H9 (cell line): ENCODE measurements at regions not wholly inside any gene's neighbourhood (a gene's known extent, or its start where the extent isn't known, plus 50 kb on each side); places are given as distances from the start of the nearest gene placed in this dataset.

ENCODE experiments used
- DNase-seq: peaks from one replicate; pipeline ENCODE4 v3.0.0-alpha.2; 2017
- H2AFZ ChIP-seq: one replicate; pipeline ENCODE4 v1.6.1; 2013; ENCODE audit warnings: mild to moderate bottlenecking, low read length, control low read depth, moderate library complexity
- H2AK5ac ChIP-seq: 2 replicates; pipeline ENCODE4 v1.6.1; 2013; ENCODE audit warnings: low read length, control low read depth, mixed read lengths; ENCODE audit not compliant: insufficient read length
- H2BK120ac ChIP-seq: one replicate; pipeline ENCODE4 v1.6.1; 2013; ENCODE audit warnings: low read depth, mild to moderate bottlenecking, low read length, control low read depth, inconsistent platforms; ENCODE audit not compliant: poor library complexity, severe bottlenecking
- H2BK12ac ChIP-seq: 2 replicates; pipeline ENCODE4 v1.6.1; 2013; ENCODE audit warnings: low read length, control low read depth, mixed read lengths, low read depth; ENCODE audit not compliant: insufficient read length
- H2BK15ac ChIP-seq: 2 replicates; pipeline ENCODE4 v1.6.1; 2013; ENCODE audit warnings: low read depth, low read length, control low read depth
- H2BK20ac ChIP-seq: one replicate; pipeline ENCODE4 v1.6.1; 2013; ENCODE audit warnings: low read depth, mild to moderate bottlenecking, low read length, control low read depth, inconsistent platforms; ENCODE audit not compliant: poor library complexity, severe bottlenecking
- H2BK5ac ChIP-seq: 2 replicates; pipeline ENCODE4 v1.6.1; 2013; ENCODE audit warnings: low read length, control low read depth, mixed read lengths; ENCODE audit not compliant: insufficient read length
- H3K14ac ChIP-seq: 2 replicates; pipeline ENCODE4 v1.6.1; 2013; ENCODE audit warnings: low read length, control low read depth; ENCODE audit not compliant: insufficient read depth
- H3K18ac ChIP-seq: 2 replicates; pipeline ENCODE4 v1.6.1; 2013; ENCODE audit warnings: low read depth, mild to moderate bottlenecking, mixed read lengths, low read length, control low read depth; ENCODE audit not compliant: insufficient read length
- H3K23ac ChIP-seq: 2 replicates; pipeline ENCODE4 v1.6.1; 2013; ENCODE audit warnings: low read length, control low read depth, mixed read lengths, low read depth; ENCODE audit not compliant: insufficient read length
- H3K23me2 ChIP-seq: 2 replicates; pipeline ENCODE4 v1.6.1; 2013; ENCODE audit warnings: low read depth, mild to moderate bottlenecking, mixed read lengths, low read length, control low read depth; ENCODE audit not compliant: insufficient read length, poor library complexity, severe bottlenecking
- H3K27ac ChIP-seq: 2 replicates; pipeline ENCODE4 v1.5.1; 2013; ENCODE audit warnings: low read length, control low read depth, mixed read lengths, low read depth; ENCODE audit not compliant: insufficient read length
- H3K27me3 ChIP-seq: 2 replicates; pipeline ENCODE4 v1.6.1; 2013; ENCODE audit warnings: low read length, control low read depth, inconsistent platforms; ENCODE audit not compliant: insufficient read depth
- H3K4ac ChIP-seq: 2 replicates; pipeline ENCODE4 v1.6.1; 2013; ENCODE audit warnings: low read depth, mild to moderate bottlenecking, control low read depth, inconsistent platforms, low read length, moderate library complexity
- H3K4me1 ChIP-seq: 2 replicates; pipeline ENCODE4 v1.6.1; 2013; ENCODE audit warnings: low read length, control low read depth, inconsistent platforms; ENCODE audit not compliant: insufficient read depth
- H3K4me2 ChIP-seq: 2 replicates; pipeline ENCODE4 v1.6.1; 2013; ENCODE audit warnings: low read length, control low read depth, mixed read lengths; ENCODE audit not compliant: insufficient read length, insufficient read depth
- H3K56ac ChIP-seq: 2 replicates; pipeline ENCODE4 v1.6.1; 2013; ENCODE audit warnings: low read depth, mild to moderate bottlenecking, mixed read lengths, low read length, control low read depth; ENCODE audit not compliant: insufficient read length
- H3K79me1 ChIP-seq: 2 replicates; pipeline ENCODE4 v1.6.1; 2013; ENCODE audit warnings: low read depth, mild to moderate bottlenecking, moderate library complexity, low read length, control low read depth, inconsistent platforms; ENCODE audit not compliant: insufficient read depth, poor library complexity, severe bottlenecking
- H3K79me2 ChIP-seq: 2 replicates; pipeline ENCODE4 v1.6.1; 2013; ENCODE audit warnings: low read length, control low read depth, inconsistent platforms; ENCODE audit not compliant: insufficient read depth
- H3K9ac ChIP-seq: 2 replicates; pipeline ENCODE4 v1.6.1; 2013; ENCODE audit warnings: low read length, control low read depth, mixed read lengths; ENCODE audit not compliant: insufficient read length; ENCODE audit errors: extremely low read depth
- H3K9me3 ChIP-seq: one replicate; pipeline ENCODE4 v1.6.1; 2013; ENCODE audit warnings: low read depth, low read length, inconsistent platforms; ENCODE audit not compliant: control insufficient read depth
- H3T11ph ChIP-seq: one replicate; pipeline ENCODE4 v1.6.1; 2013; ENCODE audit warnings: mild to moderate bottlenecking, low read length, control low read depth, inconsistent platforms
- H4K20me1 ChIP-seq: one replicate; pipeline ENCODE4 v1.6.1; 2013; ENCODE audit not compliant: control insufficient read depth, insufficient read length, insufficient read depth
- H4K5ac ChIP-seq: 2 replicates; pipeline ENCODE4 v1.6.1; 2013; ENCODE audit warnings: low read depth, mild to moderate bottlenecking, mixed read lengths, low read length, control low read depth; ENCODE audit not compliant: insufficient read length
- H4K8ac ChIP-seq: replicated peaks from 2 replicates; pipeline ENCODE4 v1.6.1; 2013; ENCODE audit warnings: low read length, control low read depth, mixed read lengths, low read depth; ENCODE audit not compliant: insufficient read length
- H4K91ac ChIP-seq: 2 replicates; pipeline ENCODE4 v1.6.1; 2013; ENCODE audit warnings: low read depth, mild to moderate bottlenecking, moderate library complexity, mixed read lengths, low read length, control low read depth; ENCODE audit not compliant: insufficient read length
- H3K27ac Mint-ChIP-seq, 3 experiments: 2 replicates in 2 of 3; 3 replicates in 1 of 3; pipeline ENCODE4 v1.8.0; 2020 to 2021; ENCODE audit warnings: mixed read lengths in 3 of 3, mild to moderate bottlenecking in 1 of 3, moderate library complexity in 1 of 3
- H3K27me3 Mint-ChIP-seq: 2 replicates; pipeline ENCODE4 v1.8.0; 2021; ENCODE audit warnings: low read depth, mild to moderate bottlenecking, moderate library complexity, mixed read lengths
- H3K36me3 Mint-ChIP-seq, 3 experiments: 2 replicates in 2 of 3; 3 replicates in 1 of 3; pipeline ENCODE4 v1.8.0; 2020 to 2021; ENCODE audit warnings: low read depth in 3 of 3, mixed read lengths in 3 of 3; ENCODE audit not compliant: insufficient read depth in 1 of 3
- H3K4me1 Mint-ChIP-seq, 2 experiments: 2 replicates each; pipeline ENCODE4 v1.8.0; 2020; ENCODE audit warnings: mixed read lengths in 2 of 2
- H3K4me3 Mint-ChIP-seq, 2 experiments: 2 replicates in 1 of 2; 3 replicates in 1 of 2; pipeline ENCODE4 v1.8.0; 2020 to 2021; ENCODE audit warnings: mild to moderate bottlenecking in 2 of 2, mixed read lengths in 2 of 2, moderate library complexity in 1 of 2
- H3K9me3 Mint-ChIP-seq, 2 experiments: 2 replicates in 1 of 2; 3 replicates in 1 of 2; pipeline ENCODE4 v1.8.0; 2020; ENCODE audit warnings: mild to moderate bottlenecking in 2 of 2, mixed read lengths in 2 of 2, moderate library complexity in 1 of 2
- WGBS: extraction: QIAGEN DNeasy Blood & Tissue Kit; methylation state at CpG from one replicate; pipeline ENCODE4 v1.1.7; 2013; ENCODE audit warnings: missing lambda C conversion rate, low lambda C conversion rate, mixed read lengths; ENCODE audit not compliant: insufficient read length; ENCODE audit errors: extremely low coverage; 5-methylcytosine and 5-hydroxymethylcytosine counted together
- TF ChIP-seq, protein P1 (sequence below): fragments of 200-600 bp; sonication (generic); conservative IDR thresholded peaks from 3 replicates; pipeline ENCODE4 v1.8.0; 2021; ENCODE audit warnings: antibody characterized with exemption, mild to moderate bottlenecking

DNA sequence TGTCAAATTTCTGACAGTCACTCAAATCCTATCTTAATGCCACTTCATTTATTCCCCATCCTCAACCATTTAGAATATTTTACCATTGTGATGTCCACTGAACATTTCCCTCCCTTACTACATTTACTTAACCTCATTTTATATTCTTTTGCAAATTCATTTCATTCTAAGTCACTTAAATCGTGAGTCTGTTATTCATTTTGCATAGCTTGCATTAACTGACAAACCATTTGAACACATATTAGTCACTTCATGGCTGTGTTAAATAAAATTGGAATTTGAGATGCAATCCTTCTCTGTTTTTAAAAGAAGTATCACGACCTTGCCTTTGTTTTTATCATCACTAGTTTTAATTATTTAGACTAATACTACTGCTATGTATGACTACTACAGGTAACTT lies 199.4 kb upstream of the COL11A1 start:
- H2BK20ac ChIP-seq, result no peak overlapping the region
- H3K23ac ChIP-seq, result no peak overlapping the region
- H3K27me3 Mint-ChIP-seq, result no peaks in the 10 kb centered on the region
- H2BK120ac ChIP-seq, result no peak overlapping the region
- no peaks in the 10 kb centered on the region for H3K36me3 Mint-ChIP-seq
- H3K56ac ChIP-seq, result no peak overlapping the region
- no peaks in the 10 kb centered on the region for H3K4me1 ChIP-seq
- no peak overlapping the region for H3K4me3 Mint-ChIP-seq
- H3K4ac ChIP-seq, result no peak overlapping the region
- H3K79me2 ChIP-seq, result no peaks in the 10 kb centered on the region
- no peak overlapping the region for H3K27ac Mint-ChIP-seq
- H3K27me3 ChIP-seq, result no peaks in the 10 kb centered on the region
- H4K8ac ChIP-seq, result no peak overlapping the region
- H4K5ac ChIP-seq, result no peak overlapping the region
- no peak overlapping the region for H2BK12ac ChIP-seq
- no peak overlapping the region for H3K9ac ChIP-seq
- H3K4me1 Mint-ChIP-seq, result no peaks in the 10 kb centered on the region
- H2AFZ ChIP-seq, result no peak overlapping the region
- no peak overlapping the region for H4K91ac ChIP-seq
- H3K9me3 ChIP-seq, result no peaks in the 10 kb centered on the region
- no peak overlapping the region for H3K4me2 ChIP-seq
- no peak overlapping the region for H2AK5ac ChIP-seq
- H3K9me3 Mint-ChIP-seq, result no peaks in the 10 kb centered on the region
- H3K27ac ChIP-seq, result no peak overlapping the region
- H2BK5ac ChIP-seq, result no peak overlapping the region
- H4K20me1 ChIP-seq, result no peaks in the 10 kb centered on the region
- no peaks in the 10 kb centered on the region for H3K79me1 ChIP-seq
- 100% methylated on average over 1 of the region's 2 CpGs for WGBS
- no peak overlapping the region for H3K14ac ChIP-seq
- H3K18ac ChIP-seq, result no peak overlapping the region
- TF ChIP-seq, protein P1, sequence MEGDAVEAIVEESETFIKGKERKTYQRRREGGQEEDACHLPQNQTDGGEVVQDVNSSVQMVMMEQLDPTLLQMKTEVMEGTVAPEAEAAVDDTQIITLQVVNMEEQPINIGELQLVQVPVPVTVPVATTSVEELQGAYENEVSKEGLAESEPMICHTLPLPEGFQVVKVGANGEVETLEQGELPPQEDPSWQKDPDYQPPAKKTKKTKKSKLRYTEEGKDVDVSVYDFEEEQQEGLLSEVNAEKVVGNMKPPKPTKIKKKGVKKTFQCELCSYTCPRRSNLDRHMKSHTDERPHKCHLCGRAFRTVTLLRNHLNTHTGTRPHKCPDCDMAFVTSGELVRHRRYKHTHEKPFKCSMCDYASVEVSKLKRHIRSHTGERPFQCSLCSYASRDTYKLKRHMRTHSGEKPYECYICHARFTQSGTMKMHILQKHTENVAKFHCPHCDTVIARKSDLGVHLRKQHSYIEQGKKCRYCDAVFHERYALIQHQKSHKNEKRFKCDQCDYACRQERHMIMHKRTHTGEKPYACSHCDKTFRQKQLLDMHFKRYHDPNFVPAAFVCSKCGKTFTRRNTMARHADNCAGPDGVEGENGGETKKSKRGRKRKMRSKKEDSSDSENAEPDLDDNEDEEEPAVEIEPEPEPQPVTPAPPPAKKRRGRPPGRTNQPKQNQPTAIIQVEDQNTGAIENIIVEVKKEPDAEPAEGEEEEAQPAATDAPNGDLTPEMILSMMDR, result no peak
- no peak overlapping the region for H3T11ph ChIP-seq
- no peaks in the 10 kb centered on the region for H3K23me2 ChIP-seq
- DNase-seq, result no peak
- no peak overlapping the region for H2BK15ac ChIP-seq
